A549 (cell line): ENCODE measurements at regions not wholly inside any gene's neighbourhood (a gene's known extent, or its start where the extent isn't known, plus 50 kb on each side); places are given as distances from the start of the nearest gene placed in this dataset.

Experiments used
- ATAC-seq, 2 experiments: fragments of 200-7000 bp in 1 of 2; fragments of >200 bp in 1 of 2; cut with Nextera tagmentation in 1 of 2; cut with Tn5 transposase in 1 of 2; 3 replicates each; pipeline versions ENCODE4 v1.8.0 to v1.9.1; 2018 to 2020; ENCODE audit warnings: mild to moderate bottlenecking in 1 of 2, moderate library complexity in 1 of 2
- CTCF ChIA-PET: fragments of 300-600 bp; sonication (Branson Sonifier 250); formaldehyde crosslinking; extraction: SDS; loops from one replicate; lab custom pipeline; 2021; ENCODE audit warnings: antibody characterized with exemption, inconsistent platforms; lab: Yijun Ruan, JAX
- POLR2A ChIA-PET: fragments of 350-600 bp; formaldehyde crosslinking; extraction: SDS; loops from one replicate; lab custom pipeline; 2021; ENCODE audit warnings: antibody characterized with exemption, inconsistent platforms; lab: Yijun Ruan, JAX
- DNase-seq, 2 experiments: peaks; one replicate each; pipeline versions ENCODE4 v3.0.0 to v3.0.0-alpha.2; 2011 to 2016; ENCODE audit warnings: low read depth in 1 of 2, low spot score in 1 of 2
- FAIRE-seq: peaks from 2 replicates; lab custom pipeline; 2011; peaks lifted over from hg19 to GRCh38; lab: Jason Lieb, UNC
- H3K27ac ChIP-seq, 2 experiments: fragments of >200 bp; sonication (Bioruptor Twin); formaldehyde crosslinking; 3 replicates each; pipeline ENCODE4 v1.5.1; 2016 to 2017
- H3K4me1 ChIP-seq: fragments of >200 bp; sonication (Bioruptor Twin); formaldehyde crosslinking; 3 replicates; pipeline ENCODE4 v1.6.1; 2016
- H3K4me2 ChIP-seq: fragments of >200 bp; sonication (Bioruptor Twin); formaldehyde crosslinking; 3 replicates; pipeline ENCODE4 v1.6.1; 2016
- H3K4me3 ChIP-seq: fragments of >200 bp; sonication (Bioruptor Twin); formaldehyde crosslinking; 3 replicates; pipeline ENCODE4 v1.5.1; 2016
- H3K9me3 ChIP-seq: fragments of >200 bp; sonication (Bioruptor Twin); formaldehyde crosslinking; 3 replicates; pipeline ENCODE4 v1.6.1; 2016
- BHLHE40 ChIP-seq: IDR thresholded peaks from 2 replicates; pipeline ENCODE4 v1.6.1; 2012; ENCODE audit warnings: low read depth, low read length, inconsistent platforms
- CBX2 ChIP-seq: fragments of 200-600 bp; sonication (generic); IDR thresholded peaks from 2 replicates; pipeline ENCODE4 v1.6.1; 2016; ENCODE audit warnings: low read depth, mild to moderate bottlenecking, borderline replicate concordance
- CEBPB ChIP-seq, 2 experiments: fragments of >200 bp in 1 of 2; sonication (Bioruptor Twin) in 1 of 2; formaldehyde crosslinking in 1 of 2; IDR thresholded peaks; 2 replicates each; pipeline ENCODE4 v1.6.1; 2012 to 2016
- FOSL2 ChIP-seq, 2 experiments: fragments of 450-650 bp in 1 of 2; fragments of >200 bp in 1 of 2; sonication (Bioruptor Twin) in 1 of 2; formaldehyde crosslinking; IDR thresholded peaks; 2 replicates each; pipeline versions ENCODE4 v1.5.0 to v1.6.1; 2016 to 2020; ENCODE audit warnings: mild to moderate bottlenecking in 1 of 2, moderate library complexity in 1 of 2
- HDAC2 ChIP-seq: fragments of 200-600 bp; sonication (generic); IDR thresholded peaks from 2 replicates; pipeline ENCODE4 v1.6.1; 2016
- HEYL ChIP-seq: fragments of 250-450 bp; sonication (Bioruptor Pico); IDR thresholded peaks from 2 replicates; pipeline ENCODE4 v1.8.0; 2021; ENCODE audit warnings: mild to moderate bottlenecking, moderate library complexity
- HOXA7 ChIP-seq: fragments of 250-450 bp; sonication (Bioruptor Pico); IDR thresholded peaks from 2 replicates; pipeline ENCODE4 v1.5.0; 2020; ENCODE audit warnings: mild to moderate bottlenecking, moderate library complexity
- HOXB13 ChIP-seq: fragments of 250-450 bp; sonication (Bioruptor Pico); IDR thresholded peaks from 2 replicates; pipeline ENCODE4 v1.5.0; 2020; ENCODE audit warnings: low read depth, mild to moderate bottlenecking, moderate library complexity
- HOXB5 ChIP-seq: fragments of 250-450 bp; sonication (Bioruptor Pico); IDR thresholded peaks from 2 replicates; pipeline ENCODE4 v1.5.0; 2020; ENCODE audit warnings: mild to moderate bottlenecking, moderate library complexity
- JUN ChIP-seq, 2 experiments: fragments of >200 bp; sonication (Bioruptor Twin); formaldehyde crosslinking; IDR thresholded peaks; 2 replicates in 1 of 2; 3 replicates in 1 of 2; pipeline ENCODE4 v1.6.1; 2016 to 2017
- KDM1A ChIP-seq: fragments of 200-600 bp; sonication (generic); IDR thresholded peaks from 2 replicates; pipeline ENCODE4 v1.6.1; 2016; ENCODE audit warnings: low read depth, mild to moderate bottlenecking
- MYC ChIP-seq: IDR thresholded peaks from 2 replicates; pipeline ENCODE4 v1.6.1; 2012; ENCODE audit warnings: mild to moderate bottlenecking, inconsistent platforms, low read length, improper control_type of control experiment, borderline replicate concordance
- NR3C1 ChIP-seq: fragments of >200 bp; sonication (Bioruptor Twin); formaldehyde crosslinking; IDR thresholded peaks from 3 replicates; pipeline ENCODE4 v1.6.1; 2017
- PHF8 ChIP-seq: fragments of 200-600 bp; sonication (generic); IDR thresholded peaks from 2 replicates; pipeline ENCODE4 v1.6.1; 2016; ENCODE audit warnings: low read depth, mild to moderate bottlenecking, antibody characterized with exemption, moderate library complexity, borderline replicate concordance
- POLR2A ChIP-seq: IDR thresholded peaks from 2 replicates; pipeline ENCODE4 v1.6.1; 2012; ENCODE audit warnings: mild to moderate bottlenecking, low read length
- POLR2AphosphoS2 ChIP-seq: conservative IDR thresholded peaks from 2 replicates; pipeline ENCODE4 v1.6.1; 2012; ENCODE audit warnings: low read length, improper control_type of control experiment, inconsistent platforms
- RFX5 ChIP-seq: fragments of 450-650 bp; IDR thresholded peaks from 2 replicates; pipeline ENCODE4 v1.7.1; 2014; ENCODE audit warnings: antibody characterized with exemption, mild to moderate bottlenecking, moderate library complexity
- RNF2 ChIP-seq: fragments of 200-600 bp; sonication (generic); IDR thresholded peaks from 2 replicates; pipeline ENCODE4 v1.6.1; 2016; ENCODE audit warnings: low read depth, mild to moderate bottlenecking, antibody characterized with exemption, moderate library complexity, borderline replicate concordance
- SMC3 ChIP-seq: fragments of >200 bp; sonication (Bioruptor Twin); formaldehyde crosslinking; IDR thresholded peaks from 3 replicates; pipeline ENCODE4 v1.6.1; 2018; ENCODE audit warnings: inconsistent platforms
- ZC3H11A ChIP-seq: fragments of 450-650 bp; IDR thresholded peaks from 2 replicates; pipeline ENCODE4 v1.6.1; 2014; ENCODE audit warnings: antibody characterized with exemption, mild to moderate bottlenecking
- ZFP36 ChIP-seq: fragments of 450-650 bp; IDR thresholded peaks from 2 replicates; pipeline ENCODE4 v1.6.1; 2014; ENCODE audit warnings: borderline replicate concordance; ENCODE audit not compliant: partially characterized antibody
- ZNF302 ChIP-seq: fragments of 250-450 bp; sonication (Bioruptor Pico); IDR thresholded peaks from 2 replicates; pipeline ENCODE4 v1.9.0; 2021; ENCODE audit warnings: inconsistent platforms, mild to moderate bottlenecking, moderate library complexity
- WGBS: methylation state at CpG from one replicate; pipeline ENCODE4 v1.1.6; 2017; ENCODE audit errors: missing lambda C conversion rate; 5-methylcytosine and 5-hydroxymethylcytosine counted together
- TF ChIP-seq, protein P1 (sequence below): fragments of 250-450 bp; sonication (Bioruptor Pico); IDR thresholded peaks from 2 replicates; pipeline ENCODE4 v1.5.0; 2020; ENCODE audit warnings: low read depth, mild to moderate bottlenecking, moderate library complexity
- TF ChIP-seq, protein P2 (sequence below): fragments of 200-600 bp; sonication (generic); IDR thresholded peaks from 2 replicates; pipeline ENCODE4 v1.6.1; 2016; ENCODE audit warnings: antibody characterized with exemption, mild to moderate bottlenecking, moderate library complexity
- TF ChIP-seq, protein P3 (sequence below): fragments of >200 bp; sonication (Bioruptor Twin); formaldehyde crosslinking; IDR thresholded peaks from 3 replicates; pipeline ENCODE4 v1.6.1; 2016
- TF ChIP-seq, protein P4 (sequence below): fragments of 150-350 bp; IDR thresholded peaks from 2 replicates; pipeline ENCODE4 v1.6.1; 2014; ENCODE audit warnings: low read depth, mild to moderate bottlenecking, low read length

DNA sequence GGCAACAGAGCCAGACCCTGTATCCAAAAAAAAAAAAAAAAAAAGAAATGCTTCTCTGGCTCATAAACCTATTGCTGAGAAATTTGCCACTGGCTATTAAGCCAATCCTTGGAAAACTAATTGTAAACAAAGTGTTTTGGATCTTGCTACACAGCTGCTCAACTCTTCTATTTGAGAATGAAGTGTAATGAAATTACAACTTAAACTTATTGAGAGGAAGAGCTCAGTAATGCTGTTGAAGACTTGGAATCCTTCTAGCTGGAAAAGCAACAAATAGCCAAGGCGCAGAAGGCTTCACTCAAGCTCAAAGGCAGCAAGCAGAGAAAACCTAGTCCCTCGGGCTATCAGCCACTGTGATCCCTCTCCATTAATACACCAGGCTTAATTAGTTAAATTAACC, 99.6 kb upstream of the ZNF438 start (continued):
- TF ChIP-seq, protein P1, sequence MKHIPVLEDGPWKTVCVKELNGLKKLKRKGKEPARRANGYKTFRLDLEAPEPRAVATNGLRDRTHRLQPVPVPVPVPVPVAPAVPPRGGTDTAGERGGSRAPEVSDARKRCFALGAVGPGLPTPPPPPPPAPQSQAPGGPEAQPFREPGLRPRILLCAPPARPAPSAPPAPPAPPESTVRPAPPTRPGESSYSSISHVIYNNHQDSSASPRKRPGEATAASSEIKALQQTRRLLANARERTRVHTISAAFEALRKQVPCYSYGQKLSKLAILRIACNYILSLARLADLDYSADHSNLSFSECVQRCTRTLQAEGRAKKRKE (CRISPR knock-in tag), result no peak
- TF ChIP-seq FOSL2 (IDR thresholded peaks at IDR 0.05) (no peak), FOSL2 (CRISPR knock-in tag; IDR thresholded peaks at IDR 0.05) (no peak), RFX5 (no peak), JUN (IDR thresholded peaks at IDR 0.05) (no peak)

DNA sequence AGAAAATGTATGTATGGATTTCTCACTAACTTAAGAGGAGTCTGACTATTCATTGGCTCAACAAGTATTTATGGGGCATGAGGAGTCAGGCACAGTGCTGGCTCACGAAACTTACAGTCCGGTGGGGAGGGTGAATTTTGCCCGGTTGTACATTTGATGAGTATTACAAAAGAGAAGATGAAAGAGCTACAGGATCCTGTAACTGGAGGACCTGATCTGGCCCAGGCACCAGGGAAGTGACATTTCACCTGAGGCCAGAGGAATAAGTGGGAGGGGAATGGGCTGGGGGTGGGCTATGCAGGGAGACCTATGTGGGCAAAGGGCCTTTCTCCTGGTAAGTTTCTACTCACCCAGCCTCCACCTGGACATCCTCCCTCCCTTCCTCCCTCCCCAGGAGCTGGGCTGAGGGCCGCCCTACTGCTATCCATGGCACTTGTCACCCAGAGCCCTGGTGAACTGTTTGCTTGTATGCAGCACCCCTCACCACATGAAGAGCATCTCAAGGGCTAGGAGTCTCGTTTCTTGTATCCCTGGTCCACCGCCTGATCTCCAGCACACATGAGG, 101.1 kb upstream of the ZNF438 start:
- WGBS, result 79% methylated on average over 6 of the region's 6 CpGs
- no peak overlapping the region for H3K4me2 ChIP-seq
- no peak overlapping the region for H3K27ac ChIP-seq
- H3K4me3 ChIP-seq, result no peak overlapping the region
- DNase-seq (no peak), ATAC-seq (no peak), FAIRE-seq (no peak)
- no peaks in the 10 kb centered on the region for H3K9me3 ChIP-seq
- CTCF ChIA-PET, result no interaction called here
- POLR2A ChIA-PET, result no interaction called here
- H3K4me1 ChIP-seq, result peaks cover 15% of the 10 kb centered on the region; the same call in 2 of the 3 replicates
- TF ChIP-seq MYC (no peak), ZC3H11A (no peak), CEBPB (IDR thresholded peaks at IDR 0.05) (no peak), ZFP36 (no peak), HOXB13 (no peak), RFX5 (no peak), JUN (IDR thresholded peaks at IDR 0.05) (no peak), RNF2 (no peak), BHLHE40 (no peak), HDAC2 (no peak), HOXA7 (CRISPR knock-in tag) (no peak), SMC3 (no peak)
- TF ChIP-seq, protein P2, sequence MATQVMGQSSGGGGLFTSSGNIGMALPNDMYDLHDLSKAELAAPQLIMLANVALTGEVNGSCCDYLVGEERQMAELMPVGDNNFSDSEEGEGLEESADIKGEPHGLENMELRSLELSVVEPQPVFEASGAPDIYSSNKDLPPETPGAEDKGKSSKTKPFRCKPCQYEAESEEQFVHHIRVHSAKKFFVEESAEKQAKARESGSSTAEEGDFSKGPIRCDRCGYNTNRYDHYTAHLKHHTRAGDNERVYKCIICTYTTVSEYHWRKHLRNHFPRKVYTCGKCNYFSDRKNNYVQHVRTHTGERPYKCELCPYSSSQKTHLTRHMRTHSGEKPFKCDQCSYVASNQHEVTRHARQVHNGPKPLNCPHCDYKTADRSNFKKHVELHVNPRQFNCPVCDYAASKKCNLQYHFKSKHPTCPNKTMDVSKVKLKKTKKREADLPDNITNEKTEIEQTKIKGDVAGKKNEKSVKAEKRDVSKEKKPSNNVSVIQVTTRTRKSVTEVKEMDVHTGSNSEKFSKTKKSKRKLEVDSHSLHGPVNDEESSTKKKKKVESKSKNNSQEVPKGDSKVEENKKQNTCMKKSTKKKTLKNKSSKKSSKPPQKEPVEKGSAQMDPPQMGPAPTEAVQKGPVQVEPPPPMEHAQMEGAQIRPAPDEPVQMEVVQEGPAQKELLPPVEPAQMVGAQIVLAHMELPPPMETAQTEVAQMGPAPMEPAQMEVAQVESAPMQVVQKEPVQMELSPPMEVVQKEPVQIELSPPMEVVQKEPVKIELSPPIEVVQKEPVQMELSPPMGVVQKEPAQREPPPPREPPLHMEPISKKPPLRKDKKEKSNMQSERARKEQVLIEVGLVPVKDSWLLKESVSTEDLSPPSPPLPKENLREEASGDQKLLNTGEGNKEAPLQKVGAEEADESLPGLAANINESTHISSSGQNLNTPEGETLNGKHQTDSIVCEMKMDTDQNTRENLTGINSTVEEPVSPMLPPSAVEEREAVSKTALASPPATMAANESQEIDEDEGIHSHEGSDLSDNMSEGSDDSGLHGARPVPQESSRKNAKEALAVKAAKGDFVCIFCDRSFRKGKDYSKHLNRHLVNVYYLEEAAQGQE, result no peak
- TF ChIP-seq, all 56 proteins: peak for 0

DNA sequence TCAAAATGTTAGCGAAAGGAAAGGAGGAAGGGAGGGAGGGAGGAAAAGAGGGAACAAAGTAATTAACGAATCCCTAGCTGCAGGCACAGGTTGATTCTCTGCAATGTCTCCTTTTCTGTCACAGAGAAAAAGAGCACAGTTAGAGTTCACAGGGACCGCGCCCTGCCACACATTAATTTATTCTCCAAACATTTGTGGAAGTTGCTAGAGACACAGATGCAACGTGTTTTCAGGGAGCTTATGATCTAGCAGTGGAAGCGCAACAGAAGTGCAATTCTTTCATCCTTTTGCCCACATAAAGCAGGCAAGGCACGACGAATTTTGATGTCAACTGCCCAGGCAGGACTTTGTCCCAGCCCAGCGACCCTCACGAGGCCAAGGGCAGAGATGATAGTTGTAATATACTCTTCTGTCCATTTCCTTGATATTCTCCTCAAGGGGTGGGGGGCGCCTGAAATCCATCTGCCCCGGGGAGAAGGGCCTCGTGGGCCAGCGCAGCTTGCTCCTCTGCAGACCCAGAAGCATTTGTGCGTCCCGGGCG, 101.7 kb upstream of the ZNF438 start:
- Histone ChIP-seq H3K4me2 (no peak overlapping the region; the same call in 2 of the 3 replicates), H3K4me3 (no peak overlapping the region), H3K9me3 (no peaks in the 10 kb centered on the region), H3K27ac (peak overlapping the region in 1 of 2 experiments; percentile 35; a peak in 1 of 6 replicates), H3K4me1 (peaks cover 15% of the 10 kb centered on the region; the same call in 2 of the 3 replicates)
- ChIA-PET POLR2A (no interaction called here), CTCF (no interaction called here)
- WGBS, result 74% methylated on average over 14 of the region's 17 CpGs
- TF ChIP-seq ZNF302 (no peak), NR3C1 (no peak), FOSL2 (IDR thresholded peaks at IDR 0.05) (no peak), FOSL2 (CRISPR knock-in tag; IDR thresholded peaks at IDR 0.05) (no peak), POLR2A (no peak), HEYL (CRISPR knock-in tag) (no peak), HDAC2 (no peak), HOXB5 (CRISPR knock-in tag) (no peak), CBX2 (no peak), PHF8 (no peak), KDM1A (no peak), POLR2AphosphoS2 (no peak), JUN (IDR thresholded peaks at IDR 0.05) (no peak)
- TF ChIP-seq, protein P3, sequence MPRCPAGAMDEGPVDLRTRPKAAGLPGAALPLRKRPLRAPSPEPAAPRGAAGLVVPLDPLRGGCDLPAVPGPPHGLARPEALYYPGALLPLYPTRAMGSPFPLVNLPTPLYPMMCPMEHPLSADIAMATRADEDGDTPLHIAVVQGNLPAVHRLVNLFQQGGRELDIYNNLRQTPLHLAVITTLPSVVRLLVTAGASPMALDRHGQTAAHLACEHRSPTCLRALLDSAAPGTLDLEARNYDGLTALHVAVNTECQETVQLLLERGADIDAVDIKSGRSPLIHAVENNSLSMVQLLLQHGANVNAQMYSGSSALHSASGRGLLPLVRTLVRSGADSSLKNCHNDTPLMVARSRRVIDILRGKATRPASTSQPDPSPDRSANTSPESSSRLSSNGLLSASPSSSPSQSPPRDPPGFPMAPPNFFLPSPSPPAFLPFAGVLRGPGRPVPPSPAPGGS, result no peak
- TF ChIP-seq, protein P4, sequence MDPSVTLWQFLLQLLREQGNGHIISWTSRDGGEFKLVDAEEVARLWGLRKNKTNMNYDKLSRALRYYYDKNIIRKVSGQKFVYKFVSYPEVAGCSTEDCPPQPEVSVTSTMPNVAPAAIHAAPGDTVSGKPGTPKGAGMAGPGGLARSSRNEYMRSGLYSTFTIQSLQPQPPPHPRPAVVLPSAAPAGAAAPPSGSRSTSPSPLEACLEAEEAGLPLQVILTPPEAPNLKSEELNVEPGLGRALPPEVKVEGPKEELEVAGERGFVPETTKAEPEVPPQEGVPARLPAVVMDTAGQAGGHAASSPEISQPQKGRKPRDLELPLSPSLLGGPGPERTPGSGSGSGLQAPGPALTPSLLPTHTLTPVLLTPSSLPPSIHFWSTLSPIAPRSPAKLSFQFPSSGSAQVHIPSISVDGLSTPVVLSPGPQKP, result no peak
- DNase-seq, result no peak
- no peak for FAIRE-seq
- ATAC-seq, result no peak
